HG02852 (cell line): ENCODE measurements at regions not wholly inside any gene's neighbourhood (a gene's known extent, or its start where the extent isn't known, plus 50 kb on each side); places are given as distances from the start of the nearest gene placed in this dataset.

Source experiments
- ATAC-seq: cut with Tn5 transposase; IDR thresholded peaks from one replicate; pipeline ENCODE4 v1.9.1; 2021; ENCODE audit warnings: mild to moderate bottlenecking, moderate library complexity; ENCODE audit not compliant: unreplicated experiment

DNA sequence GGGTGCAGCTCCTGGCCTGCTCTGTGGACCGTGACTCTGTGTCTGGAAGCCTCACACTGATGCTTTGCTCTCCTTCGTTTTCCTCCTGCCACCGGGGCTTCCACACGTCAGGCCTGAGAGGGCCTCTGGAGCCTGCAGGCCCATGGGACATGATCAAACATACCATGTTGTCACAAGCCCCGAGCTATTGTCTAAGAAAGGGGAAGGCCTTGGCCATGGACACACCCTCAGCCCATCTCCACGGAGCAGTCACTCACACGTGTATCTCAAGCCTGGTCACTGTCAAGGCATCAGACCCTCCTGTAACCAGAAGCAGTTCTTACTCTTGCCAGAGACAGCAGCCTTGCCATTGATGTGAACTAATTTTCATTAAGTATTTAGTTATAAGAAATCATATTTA is 814.1 kb upstream of the SALL3 start:
- ATAC-seq: no peak

- no peak for ATAC-seq
These were observed 811.1 kb upstream of the SALL3 start for GRCh38 chr18:78168526-78168925.

DNA sequence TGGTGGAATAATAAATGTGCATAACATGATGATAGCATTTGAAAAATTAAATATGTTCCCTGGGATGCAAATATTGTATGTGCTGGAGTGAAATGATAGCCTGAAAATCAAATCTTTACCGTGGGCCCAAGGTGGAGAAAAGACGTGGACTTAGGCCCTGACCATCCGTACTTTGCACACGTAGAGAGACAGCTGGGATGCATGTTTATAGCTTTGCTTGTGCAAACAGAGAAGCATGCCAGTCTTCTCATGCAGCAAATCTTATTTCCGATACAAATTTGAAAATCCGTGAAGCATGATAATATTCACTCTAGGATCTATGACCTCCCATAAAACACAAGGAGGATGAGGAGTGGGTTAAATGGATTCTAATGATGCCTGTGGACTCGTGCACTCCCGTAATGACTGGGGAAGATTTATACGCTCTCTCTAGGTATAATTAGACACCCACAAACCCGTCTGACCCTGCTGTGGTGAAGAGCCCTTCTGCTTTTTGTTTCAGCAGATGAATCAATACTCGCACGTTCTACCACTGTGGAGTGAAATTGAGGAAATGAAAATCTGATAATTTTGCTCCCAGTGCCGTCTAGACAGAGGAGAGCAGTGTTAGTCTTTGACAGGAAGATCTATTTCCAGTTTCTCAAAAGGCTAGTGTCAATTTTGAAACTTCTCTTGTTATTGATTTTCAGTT is 810.3 kb upstream of the SALL3 start:
- ATAC-seq: no peak

DNA sequence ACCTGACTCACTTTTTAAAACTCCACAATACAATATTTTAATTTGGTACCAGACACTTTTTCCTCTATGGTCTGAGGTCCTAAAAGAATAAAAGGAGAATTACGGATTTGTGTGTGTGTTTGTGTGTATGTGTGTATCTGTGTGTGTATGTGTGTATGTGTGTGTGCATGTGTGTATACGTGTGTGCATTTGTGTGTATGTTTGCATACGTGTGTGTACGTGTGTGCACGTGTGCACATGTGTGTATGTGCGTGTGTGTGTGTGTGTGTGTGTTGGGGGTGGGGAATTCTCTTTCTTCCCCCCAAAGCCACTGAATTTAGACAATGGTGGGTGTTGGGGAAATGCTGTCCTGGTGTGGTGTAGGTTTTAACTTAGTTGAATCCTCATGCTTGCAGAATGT is 807.7 kb upstream of the SALL3 start:
- no peak for ATAC-seq

DNA sequence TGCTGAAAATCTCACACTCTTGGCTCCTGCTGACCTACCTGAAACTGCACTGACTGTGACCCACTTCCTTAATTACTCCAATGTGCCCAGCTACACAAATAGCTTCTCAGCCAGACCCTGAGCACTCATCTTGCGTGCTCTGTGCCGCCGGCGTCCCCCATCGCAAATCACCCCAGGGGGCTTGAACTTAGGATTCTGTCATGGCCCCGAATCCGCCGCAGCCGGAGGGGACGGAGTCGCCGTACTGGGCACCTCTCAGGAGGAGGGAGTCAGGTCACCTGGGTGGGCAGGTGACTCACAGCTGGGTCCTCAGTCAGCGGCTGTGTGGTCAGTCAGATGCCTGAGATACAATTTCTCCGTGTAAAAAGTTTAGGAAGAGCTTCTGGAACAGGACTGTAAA is 804.9 kb upstream of the SALL3 start:
- ATAC-seq: no peak

DNA sequence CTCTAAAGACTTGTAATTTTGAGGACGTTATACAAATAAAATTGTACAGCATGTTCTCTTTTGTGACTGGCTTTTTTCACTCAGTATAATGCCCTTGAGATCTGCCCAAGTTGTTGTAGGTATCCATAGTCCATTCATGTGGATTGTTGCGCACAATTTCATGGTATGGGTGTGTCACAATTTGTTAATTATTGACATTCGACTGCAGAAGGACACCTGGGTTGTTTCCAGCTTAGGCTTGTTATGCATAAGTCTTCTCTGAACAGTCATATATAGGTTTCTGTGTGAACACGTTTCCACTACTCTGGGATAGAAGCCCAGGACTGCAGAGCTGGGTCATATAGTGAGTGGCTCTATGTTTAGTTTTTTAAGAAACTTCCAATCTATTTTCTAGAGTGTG is 800.8 kb upstream of the SALL3 start:
- ATAC-seq: no peak

DNA sequence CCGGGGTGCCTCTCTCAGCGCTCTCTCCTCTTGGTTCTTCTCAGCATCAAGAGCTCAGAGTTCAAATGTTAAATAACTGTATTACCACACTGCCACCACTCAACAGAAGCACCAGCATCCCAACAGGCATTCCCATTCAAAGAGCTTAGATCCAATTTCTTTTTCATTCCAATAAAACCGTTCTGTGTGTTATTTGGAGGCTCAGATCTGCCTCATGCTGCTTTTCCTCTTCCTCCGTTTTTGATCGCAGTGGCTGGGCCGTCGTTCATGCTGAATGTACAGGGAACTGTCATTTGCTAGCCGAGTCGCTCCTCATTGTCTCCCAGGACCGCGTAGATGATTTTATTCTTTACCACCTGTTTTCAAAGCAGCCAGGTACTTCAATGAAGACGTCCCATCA is 798.9 kb upstream of the SALL3 start:
- no peak for ATAC-seq

DNA sequence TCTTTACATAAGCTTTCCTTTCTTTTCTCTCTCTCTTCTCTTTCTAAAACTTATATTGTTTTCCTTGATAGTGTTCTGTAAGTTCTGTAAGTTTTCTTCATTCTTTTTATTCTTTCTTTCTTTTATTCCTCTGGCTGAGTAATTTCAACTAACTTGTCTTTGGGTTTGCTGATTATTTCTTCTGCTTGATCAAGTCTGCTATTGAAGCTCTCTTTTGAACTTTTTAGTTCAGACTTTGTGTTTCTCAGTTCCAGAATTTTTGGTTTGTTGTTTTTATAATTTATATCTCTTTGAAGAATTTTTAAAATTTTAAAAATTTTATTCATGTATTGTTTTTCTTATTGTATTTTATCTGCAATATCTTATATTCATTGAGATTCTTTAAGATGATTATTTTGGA is 795.8 kb upstream of the SALL3 start:
- ATAC-seq: no peak

DNA sequence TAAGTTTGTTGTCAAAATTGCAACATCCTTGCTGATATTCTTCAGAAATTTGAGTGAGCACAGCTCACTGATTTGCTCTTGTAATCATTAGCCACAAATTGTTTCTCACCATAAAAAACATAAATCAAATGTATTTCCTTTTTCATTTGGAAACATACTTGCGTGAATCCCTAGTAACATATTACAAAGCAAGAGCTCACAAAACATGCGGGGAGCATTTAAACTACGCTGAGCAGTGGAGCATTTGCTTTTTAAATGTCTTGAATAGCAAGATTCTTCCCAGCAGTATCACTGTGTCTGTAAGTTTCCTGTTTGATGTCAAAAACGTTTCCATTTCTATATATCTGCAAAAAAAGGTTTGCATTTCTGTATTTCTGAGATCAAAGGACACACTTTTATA is 788.3 kb upstream of the SALL3 start:
- ATAC-seq: no peak

- ATAC-seq: no peak
These were observed 787.6 kb upstream of the SALL3 start for GRCh38 chr18:78192054-78192453.

GRCh38 chr18:78196280-78196679 is 783.3 kb upstream of the SALL3 start:
- no peak for ATAC-seq

GRCh38 chr18:78199002-78199401 is 780.6 kb upstream of the SALL3 start:
- ATAC-seq: no peak

- ATAC-seq: no peak
These were observed 780.0 kb upstream of the SALL3 start for GRCh38 chr18:78199611-78200010.

DNA sequence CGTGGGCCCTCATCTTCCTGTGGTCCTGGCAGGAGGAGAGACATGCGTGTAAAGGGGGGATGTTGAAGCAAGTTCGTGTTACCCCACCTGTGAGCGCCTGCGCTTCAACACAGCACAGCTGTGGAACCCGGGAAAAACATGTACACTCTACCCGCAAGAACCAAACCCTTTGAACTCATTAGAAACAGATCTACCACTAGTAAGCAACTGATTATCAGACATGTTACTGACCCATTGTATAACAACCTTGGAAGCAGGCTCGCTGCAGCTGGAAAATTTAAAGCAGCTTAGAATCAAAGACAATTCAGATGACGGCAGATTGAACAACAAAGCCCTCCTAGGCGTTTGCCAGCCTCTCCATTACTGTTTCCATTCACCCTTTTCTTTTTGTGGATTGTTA is 771.7 kb upstream of the SALL3 start:
- ATAC-seq: no peak

- ATAC-seq: no peak
These were observed 771.2 kb upstream of the SALL3 start for GRCh38 chr18:78208461-78208860.

- ATAC-seq: no peak
These were observed 766.1 kb upstream of the SALL3 start for GRCh38 chr18:78213361-78213994.

GRCh38 chr18:78221496-78221895 is 758.1 kb upstream of the SALL3 start:
- ATAC-seq: no peak

GRCh38 chr18:78228974-78229373 is 750.6 kb upstream of the SALL3 start:
- ATAC-seq: no peak

- no peak for ATAC-seq
These were observed 748.7 kb upstream of the SALL3 start for GRCh38 chr18:78230911-78231310.

DNA sequence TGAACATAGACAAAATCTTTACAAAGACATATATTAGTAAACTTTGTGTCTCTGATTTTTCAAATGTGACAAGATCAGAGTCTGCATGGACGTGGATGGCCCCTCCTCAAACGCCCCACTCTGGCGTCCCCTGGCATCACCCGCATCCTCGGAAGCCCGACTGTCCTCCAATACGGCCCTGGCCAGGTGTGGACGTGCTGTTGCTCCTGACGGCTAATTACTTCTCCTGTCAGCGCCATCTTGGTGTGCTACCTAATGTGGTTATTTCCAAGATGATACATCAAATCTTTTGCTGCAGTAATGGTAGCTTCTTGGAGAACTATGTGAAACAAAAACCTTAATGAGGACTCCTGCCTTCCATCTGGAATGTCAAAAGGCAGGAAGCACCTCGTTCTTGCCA is 747.4 kb upstream of the SALL3 start:
- no peak for ATAC-seq

DNA sequence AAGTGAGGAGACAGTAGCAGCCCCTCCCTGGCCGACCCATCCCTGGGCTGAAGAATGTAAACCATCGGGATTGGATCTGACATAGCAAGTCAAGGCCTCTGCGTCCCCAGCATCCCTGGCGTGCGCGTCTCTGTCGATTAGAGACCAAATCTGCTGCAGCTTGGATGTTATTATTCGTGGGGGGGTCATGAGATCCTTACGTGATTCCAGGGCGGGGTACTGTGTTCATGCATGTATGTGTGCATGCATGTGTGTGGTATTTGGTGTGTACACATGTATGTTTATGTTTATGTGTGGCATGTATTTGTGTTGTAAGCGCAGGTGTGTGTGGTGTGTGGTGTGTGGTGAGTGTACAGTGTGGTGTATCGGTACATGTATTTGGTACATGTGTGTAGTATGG is 741.8 kb upstream of the SALL3 start:
- no peak for ATAC-seq

GRCh38 chr18:78238404-78239089 is 741.1 kb upstream of the SALL3 start:
- ATAC-seq: no peak
